Caco-2 (cell line): ENCODE measurements at regions not wholly inside any gene's neighbourhood (a gene's known extent, or its start where the extent isn't known, plus 50 kb on each side); places are given as distances from the start of the nearest gene placed in this dataset.

Experiments used
- BruUV-seq: library from RNA; stranded (reverse); fragments of 400-500 nt; replicated peaks from 2 replicates; lab custom pipeline; 2021; lab: Mats Ljungman, UMichigan
- CTCF ChIA-PET: fragments of 300-600 bp; sonication (Branson Sonifier 250); formaldehyde crosslinking; loops from one replicate; lab custom pipeline; 2022; ENCODE audit warnings: antibody characterized with exemption; lab: Charles Lee
- POLR2A ChIA-PET: fragments of 300-600 bp; sonication (Branson Sonifier 250); formaldehyde crosslinking; loops from one replicate; lab custom pipeline; 2022; ENCODE audit warnings: antibody characterized with exemption; lab: Charles Lee
- DNase-seq, 2 experiments: peaks; one replicate each; pipeline versions ENCODE4 v3.0.0 to v3.0.0-alpha.2; 2020 to 2022
- H3K27me3 ChIP-seq: replicated peaks from 2 replicates; pipeline ENCODE4 v1.6.0; 2011; ENCODE audit warnings: low read length; ENCODE audit not compliant: control insufficient read depth, insufficient read depth
- H3K36me3 ChIP-seq: 2 replicates; pipeline ENCODE4 v1.5.1; 2011; ENCODE audit warnings: low read length; ENCODE audit not compliant: control insufficient read depth, insufficient read depth
- H3K4me1 ChIP-seq: fragments of 250-450 bp; sonication (Bioruptor Pico); 2 replicates; pipeline ENCODE4 v1.5.1; 2020; ENCODE audit warnings: mild to moderate bottlenecking
- H3K4me3 ChIP-seq: 2 replicates; pipeline ENCODE4 v1.5.1; 2011; ENCODE audit warnings: low read depth, mild to moderate bottlenecking, control low read depth, low read length
- H3K9me3 ChIP-seq: fragments of 250-450 bp; sonication (Bioruptor Pico); 2 replicates; pipeline ENCODE4 v1.5.1; 2020; ENCODE audit warnings: mild to moderate bottlenecking, moderate library complexity
- H3K27ac Mint-ChIP-seq: one replicate; pipeline ENCODE4 v1.8.0; 2022; ENCODE audit warnings: mixed read lengths; ENCODE audit not compliant: unreplicated experiment
- H3K27me3 Mint-ChIP-seq: one replicate; pipeline ENCODE4 v1.8.0; 2022; ENCODE audit warnings: mixed read lengths; ENCODE audit not compliant: insufficient read depth, unreplicated experiment
- H3K36me3 Mint-ChIP-seq: one replicate; pipeline ENCODE4 v1.8.0; 2022; ENCODE audit warnings: mild to moderate bottlenecking, mixed read lengths; ENCODE audit not compliant: insufficient read depth, unreplicated experiment
- H3K4me1 Mint-ChIP-seq: one replicate; pipeline ENCODE4 v1.8.0; 2022; ENCODE audit warnings: low read depth, mixed read lengths; ENCODE audit not compliant: unreplicated experiment
- H3K4me3 Mint-ChIP-seq: one replicate; pipeline ENCODE4 v1.8.0; 2022; ENCODE audit warnings: mild to moderate bottlenecking, moderate library complexity, mixed read lengths; ENCODE audit not compliant: unreplicated experiment
- H3K9me3 Mint-ChIP-seq: one replicate; pipeline ENCODE4 v1.8.0; 2022; ENCODE audit warnings: mixed read lengths; ENCODE audit not compliant: unreplicated experiment
- CTCF ChIP-seq, 2 experiments: fragments of 200-600 bp in 1 of 2; IDR thresholded peaks; 1 replicate in 1 of 2; 2 replicates in 1 of 2; pipeline versions ENCODE4 v1.5.1 to v1.8.0; 2011 to 2022; ENCODE audit warnings: antibody characterized with exemption in 1 of 2, control low read depth in 1 of 2, inconsistent platforms in 1 of 2, low read depth in 1 of 2, low read length in 1 of 2, mild to moderate bottlenecking in 1 of 2, moderate library complexity in 1 of 2; ENCODE audit not compliant: insufficient read depth in 1 of 2, severe bottlenecking in 1 of 2, unreplicated experiment in 1 of 2
- intact Hi-C: fragments of 100-400 bp; cut with micrococcal nuclease; formaldehyde crosslinking; loops from one replicate; pipeline ENCODE4 v1.10.0; 2022; ENCODE audit not compliant: unreplicated experiment

- no TSS peak for BruUV-seq
- Histone ChIP-seq H3K9me3 (no peaks in the 10 kb centered on the region), H3K27me3 (no peaks in the 10 kb centered on the region), H3K36me3 (no peaks in the 10 kb centered on the region), H3K4me1 (peaks cover 19% of the 10 kb centered on the region), H3K4me3 (no peak overlapping the region)
- POLR2A ChIA-PET, result no interaction called here
- intact Hi-C loops, result no loop called here
- DNase-seq, result peak; percentile 62
- H3K27ac Mint-ChIP-seq, result peak overlapping the region; percentile 25
- peaks cover 13% of the 10 kb centered on the region for H3K4me1 Mint-ChIP-seq
- peaks cover 12% of the 10 kb centered on the region for H3K9me3 Mint-ChIP-seq
- no peak for TF ChIP-seq CTCF (IDR thresholded peaks at IDR 0.05; ENCODE audit: insufficient read depth in 1 of 2, low read depth in 1 of 2, low read length in 1 of 2, severe bottlenecking in 1 of 2, unreplicated experiment in 1 of 2)
- H3K27me3 Mint-ChIP-seq, result peaks cover 3% of the 10 kb centered on the region
- H3K4me3 Mint-ChIP-seq, result no peak overlapping the region
- CTCF ChIA-PET, result no interaction called here
- no peaks in the 10 kb centered on the region for H3K36me3 Mint-ChIP-seq
Measured at GRCh38 chr4:23476515-23477090, 413.2 kb downstream of the PPARGC1A start.

GRCh38 chr4:23463071-23463470 is 426.8 kb downstream of the PPARGC1A start:
- POLR2A ChIA-PET, result no interaction called here
- TF ChIP-seq CTCF (IDR thresholded peaks at IDR 0.05; ENCODE audit: insufficient read depth in 1 of 2, low read depth in 1 of 2, low read length in 1 of 2, severe bottlenecking in 1 of 2, unreplicated experiment in 1 of 2), result no peak
- Mint-ChIP-seq H3K36me3 (no peaks in the 10 kb centered on the region), H3K27ac (no peak overlapping the region), H3K9me3 (no peaks in the 10 kb centered on the region), H3K4me3 (no peak overlapping the region), H3K27me3 (peaks cover 2% of the 10 kb centered on the region), H3K4me1 (no peaks in the 10 kb centered on the region)
- no peak for DNase-seq
- CTCF ChIA-PET, result no interaction called here
- Histone ChIP-seq H3K36me3 (no peaks in the 10 kb centered on the region), H3K4me3 (no peak overlapping the region), H3K4me1 (no peaks in the 10 kb centered on the region), H3K27me3 (no peaks in the 10 kb centered on the region), H3K9me3 (no peaks in the 10 kb centered on the region)
- intact Hi-C loops, result no loop called here
- BruUV-seq, result no TSS peak

GRCh38 chr4:23458054-23458453 is 431.8 kb downstream of the PPARGC1A start:
- Histone ChIP-seq H3K27me3 (no peaks in the 10 kb centered on the region), H3K9me3 (no peaks in the 10 kb centered on the region), H3K4me1 (no peaks in the 10 kb centered on the region), H3K36me3 (no peaks in the 10 kb centered on the region), H3K4me3 (no peak overlapping the region)
- no peak for DNase-seq
- BruUV-seq, result no TSS peak
- peaks cover 5% of the 10 kb centered on the region for H3K27me3 Mint-ChIP-seq
- H3K9me3 Mint-ChIP-seq, result no peaks in the 10 kb centered on the region
- intact Hi-C loops, result loop anchor here (5.0 kb wide), 2 partner anchors 154 to 959 kb away; no protein-coding TSS in a partner anchor
- H3K4me3 Mint-ChIP-seq, result no peak overlapping the region
- H3K36me3 Mint-ChIP-seq, result no peaks in the 10 kb centered on the region
- H3K4me1 Mint-ChIP-seq, result no peaks in the 10 kb centered on the region
- ChIA-PET CTCF (no interaction called here), POLR2A (no interaction called here)
- no peak for TF ChIP-seq CTCF (IDR thresholded peaks at IDR 0.05; ENCODE audit: insufficient read depth in 1 of 2, low read depth in 1 of 2, low read length in 1 of 2, severe bottlenecking in 1 of 2, unreplicated experiment in 1 of 2)
- H3K27ac Mint-ChIP-seq, result no peak overlapping the region
